Inflammatory macrophage (primary cell): ENCODE measurements at regions not wholly inside any gene's neighbourhood (a gene's known extent, or its start where the extent isn't known, plus 50 kb on each side); places are given as distances from the start of the nearest gene placed in this dataset.

Experiments
- DNase-seq, 2 donors: peaks; one replicate each; pipeline ENCODE4 v3.0.0-alpha.2; 2020 to 2022

DNA sequence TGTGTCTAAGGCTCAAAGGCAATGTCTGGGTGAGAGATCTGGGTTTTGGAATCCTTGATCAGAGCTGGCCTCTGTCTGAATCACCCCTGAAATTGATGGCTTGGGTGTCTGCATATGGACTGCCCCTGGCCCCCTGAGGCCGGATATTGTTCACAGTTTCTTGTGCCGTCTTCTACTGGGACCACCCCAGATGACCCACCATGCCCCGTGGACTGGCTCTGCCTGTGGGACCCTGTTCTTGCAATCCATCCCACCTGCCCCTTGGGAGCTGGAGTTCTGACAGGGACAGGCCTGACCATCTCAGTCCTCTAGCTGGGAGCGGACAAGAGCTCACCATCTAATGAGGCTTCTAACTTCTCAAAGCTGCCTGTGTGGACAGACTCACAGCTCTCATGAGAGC is 119.9 kb downstream of the FAM43A start:
- no peak for DNase-seq

DNA sequence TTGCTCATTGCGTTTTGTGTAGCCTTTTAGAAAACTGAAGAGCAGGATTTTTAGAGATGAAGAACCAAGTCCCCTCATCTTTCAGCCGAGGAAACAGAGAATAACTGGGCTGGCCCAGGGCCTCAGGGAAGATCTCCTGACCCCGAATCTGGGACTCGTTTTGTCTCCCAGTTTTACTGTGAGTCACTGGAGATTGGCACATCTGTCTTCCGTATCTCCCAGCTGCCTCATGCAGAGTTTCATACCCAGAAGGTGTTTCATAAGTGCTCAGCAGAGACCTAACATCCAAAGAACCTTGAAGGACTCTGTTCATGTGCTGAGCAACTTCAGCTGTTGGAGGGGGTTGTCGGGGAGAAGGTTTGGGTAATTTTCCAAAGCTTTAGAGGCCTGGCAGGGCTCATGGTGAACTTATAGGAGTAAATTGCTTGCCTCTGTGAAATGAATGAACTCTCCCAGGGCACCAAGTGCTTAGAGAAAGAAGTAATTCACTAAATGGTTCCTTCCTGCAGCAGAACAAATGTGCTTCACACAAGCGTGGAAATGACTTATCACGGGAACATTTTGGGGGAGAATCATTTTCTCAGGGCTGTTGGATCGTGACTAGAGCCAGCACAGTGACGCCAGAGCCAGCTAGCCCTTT is 121.4 kb downstream of the FAM43A start:
- peak; percentile 33 to 47 for DNase-seq

DNA sequence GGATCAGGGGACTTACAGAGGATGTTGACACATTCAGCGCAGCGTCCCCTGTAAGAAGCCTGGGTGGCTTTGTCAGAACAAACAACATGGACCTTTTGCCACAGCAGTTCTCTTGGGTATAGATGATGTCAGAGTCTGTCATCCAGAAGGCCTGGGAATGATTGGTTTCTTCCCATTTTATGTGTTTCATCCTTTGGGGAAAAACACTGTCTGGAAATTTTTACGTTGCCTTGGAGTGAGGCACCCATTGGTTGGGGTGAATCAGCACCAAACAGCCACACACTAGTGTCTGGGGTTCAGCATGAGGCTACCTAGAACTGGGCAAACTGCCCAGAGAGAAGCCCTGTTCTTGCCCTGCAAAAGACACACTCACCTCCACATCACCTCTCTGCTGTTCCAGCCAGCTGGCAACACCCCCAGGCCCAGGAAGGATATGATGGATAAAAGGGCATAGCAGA is 123.0 kb downstream of the FAM43A start:
- no peak for DNase-seq

DNA sequence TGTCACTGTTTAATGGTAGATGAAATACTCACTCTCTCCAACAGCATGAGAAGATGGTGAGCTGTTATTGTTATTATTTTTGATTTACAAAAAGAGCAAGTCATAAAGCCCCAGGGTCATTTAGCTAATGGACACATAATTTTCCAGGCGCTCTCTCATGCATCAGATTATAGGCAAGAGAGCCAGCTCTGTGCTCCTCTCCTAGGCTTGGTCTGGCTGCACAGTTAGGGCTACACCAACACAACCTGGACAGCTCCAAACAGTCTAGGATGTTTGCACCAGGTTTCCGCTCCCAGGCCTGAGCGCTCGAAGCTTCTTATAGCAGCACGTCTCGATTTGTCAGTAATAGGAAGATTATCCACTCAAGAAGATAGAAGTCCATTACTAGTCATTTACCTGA is 123.7 kb downstream of the FAM43A start:
- no peak for DNase-seq

DNA sequence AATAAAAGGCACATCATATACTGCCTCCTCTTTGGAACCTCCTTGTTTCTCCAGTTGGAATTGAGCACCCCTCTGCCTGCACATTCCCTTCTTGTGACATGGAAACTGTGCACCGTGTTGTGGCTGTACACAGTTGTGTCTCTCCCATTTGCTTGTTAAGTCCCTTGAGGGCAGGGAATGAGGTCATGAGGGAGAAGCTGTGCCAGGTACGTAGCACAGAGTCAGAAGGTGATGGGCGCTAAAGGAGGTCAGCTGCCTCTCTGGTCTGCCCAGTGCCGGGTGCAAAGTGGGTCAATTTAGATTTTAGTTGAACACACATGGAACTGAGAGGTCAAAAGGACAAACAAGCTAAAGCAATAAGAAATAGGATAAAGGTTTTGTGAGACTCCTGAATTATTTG is 124.4 kb downstream of the FAM43A start:
- DNase-seq = no peak

DNA sequence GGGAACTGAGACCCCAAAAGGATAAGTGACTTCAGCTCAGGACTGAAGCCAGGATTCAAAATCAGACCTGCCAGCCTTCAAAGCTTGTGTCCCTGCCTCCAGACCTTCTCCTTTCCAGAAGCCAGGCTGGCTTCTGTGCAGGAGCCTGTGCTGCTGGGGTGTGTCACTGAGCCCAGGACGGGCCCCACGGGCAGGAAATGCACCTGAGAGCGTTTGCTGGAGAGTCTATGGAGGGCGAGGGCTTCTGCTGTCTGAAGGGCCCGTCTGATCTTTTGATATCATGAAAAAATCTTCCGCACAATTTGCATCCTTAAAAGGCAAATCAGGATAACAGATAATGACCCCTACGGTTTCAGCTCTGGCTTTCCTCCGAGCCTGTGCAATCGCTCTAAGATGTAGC is 125.4 kb downstream of the FAM43A start:
- no peak for DNase-seq

DNA sequence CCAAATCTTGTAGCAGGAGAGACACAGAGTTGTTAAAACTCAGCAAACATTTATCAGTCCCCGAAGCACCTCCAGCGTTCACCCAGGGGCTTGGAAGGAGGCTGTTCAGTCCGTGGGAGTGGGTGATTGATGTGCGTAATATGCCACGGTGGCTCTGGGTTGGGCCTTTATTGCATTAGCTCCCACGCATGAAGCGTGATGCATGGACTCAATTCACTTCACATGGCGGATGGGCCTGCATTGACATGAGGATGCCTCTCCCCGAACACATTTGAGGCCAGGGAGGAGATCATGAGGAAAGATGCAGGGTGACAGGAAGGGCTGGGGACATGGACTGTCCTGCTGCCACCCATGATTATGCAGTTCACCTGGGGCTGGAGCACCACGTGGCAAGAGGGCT is 126.5 kb downstream of the FAM43A start:
- DNase-seq = no peak

DNA sequence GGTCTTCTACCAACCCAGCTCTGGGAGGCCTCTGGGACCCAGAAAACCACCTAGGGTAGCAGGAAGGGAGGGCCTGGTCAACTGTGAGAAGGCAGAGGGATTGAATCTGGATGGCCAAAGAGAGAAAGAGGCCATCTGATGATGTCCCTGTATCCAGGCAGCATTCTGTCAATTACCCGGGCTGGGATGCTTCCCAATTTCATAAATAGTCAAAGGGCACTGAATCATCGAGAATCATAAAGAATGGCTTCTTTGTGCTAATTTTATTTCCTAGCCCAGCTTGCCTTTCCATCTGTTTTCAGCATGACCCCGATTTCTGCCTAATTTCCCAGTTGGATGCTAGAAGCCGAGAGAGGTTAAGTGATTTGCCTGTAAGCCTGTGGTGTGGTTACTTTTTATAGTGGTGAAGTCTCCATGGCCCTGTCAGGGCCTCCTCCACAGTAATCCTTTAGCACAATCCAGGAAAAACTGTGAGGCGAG is 129.2 kb downstream of the FAM43A start:
- DNase-seq = no peak

DNA sequence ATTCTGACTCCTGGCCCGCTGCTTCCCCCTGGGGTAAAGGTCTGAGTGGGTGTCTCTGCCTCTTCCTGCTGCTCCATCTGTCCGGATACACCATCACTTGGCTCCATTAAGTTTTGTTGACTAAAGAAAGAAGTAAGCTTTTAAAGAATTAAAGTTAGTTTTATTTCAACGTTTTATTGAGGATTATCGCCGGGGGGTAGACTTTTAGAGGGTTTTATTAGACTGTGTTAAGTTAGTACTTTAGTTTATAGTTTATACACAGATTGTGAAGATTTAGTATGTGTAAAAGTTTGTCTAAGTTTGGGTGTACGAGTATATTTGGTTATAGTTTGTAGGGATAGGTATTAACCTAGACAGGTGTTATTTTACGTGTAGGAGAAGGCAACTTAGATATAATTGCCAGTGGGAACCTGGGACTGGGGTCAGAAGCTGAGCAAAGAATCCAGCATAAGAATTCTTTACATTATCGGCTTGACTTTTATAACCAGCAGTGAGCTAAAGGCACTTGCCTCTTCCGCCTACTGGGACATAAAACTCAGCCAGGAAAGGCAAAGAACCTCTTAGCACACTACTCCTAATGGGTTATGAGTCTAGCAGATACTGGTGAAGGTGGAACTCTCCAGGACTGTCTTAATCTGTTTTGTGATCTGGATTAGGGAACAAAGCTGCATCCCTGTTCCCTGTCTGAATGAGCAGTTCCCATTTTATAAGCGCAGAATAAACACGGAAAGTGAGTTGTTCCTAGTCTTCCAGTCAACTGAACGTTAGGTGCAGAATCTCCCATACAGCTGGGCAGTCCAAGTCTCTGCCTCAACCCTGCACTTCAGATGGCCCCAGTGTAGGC is 131.3 kb downstream of the FAM43A start:
- no peak for DNase-seq

DNA sequence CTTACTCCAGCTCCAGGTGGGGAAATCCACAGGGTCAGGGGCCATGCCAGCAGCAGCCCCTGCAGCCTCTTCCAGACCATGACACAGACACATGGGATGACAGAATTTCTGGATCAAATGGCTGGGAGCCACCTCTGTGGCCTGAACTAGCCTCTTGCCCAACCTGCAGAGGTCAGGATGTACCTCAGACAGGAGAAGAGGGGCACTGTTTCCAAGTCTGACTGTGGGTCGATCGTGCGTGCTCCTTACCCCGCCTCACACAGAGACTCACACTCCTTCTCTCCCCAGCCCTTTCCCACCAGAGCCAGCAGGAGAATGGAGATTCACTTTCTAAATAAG is 131.9 kb downstream of the FAM43A start:
- DNase-seq = no peak

DNA sequence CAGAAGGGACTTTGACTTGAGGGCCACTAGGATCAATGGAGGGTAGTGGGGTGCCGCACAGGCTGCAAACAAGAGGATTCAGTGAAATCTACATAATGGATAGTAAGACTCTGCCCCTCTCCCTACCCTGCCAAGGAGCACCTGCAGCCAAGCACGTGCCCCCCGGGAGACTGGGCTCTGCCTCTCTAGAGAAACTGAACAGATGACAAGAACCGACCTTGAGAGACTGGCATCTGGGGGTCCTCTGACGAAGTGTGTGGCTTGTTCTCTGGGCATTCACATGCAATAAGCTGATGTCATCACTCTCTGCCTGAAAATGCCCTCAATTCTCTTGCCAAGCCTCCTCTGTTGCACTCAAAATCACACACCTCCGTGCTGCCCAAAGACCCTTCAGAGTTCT is 132.3 kb downstream of the FAM43A start:
- DNase-seq = no peak

DNA sequence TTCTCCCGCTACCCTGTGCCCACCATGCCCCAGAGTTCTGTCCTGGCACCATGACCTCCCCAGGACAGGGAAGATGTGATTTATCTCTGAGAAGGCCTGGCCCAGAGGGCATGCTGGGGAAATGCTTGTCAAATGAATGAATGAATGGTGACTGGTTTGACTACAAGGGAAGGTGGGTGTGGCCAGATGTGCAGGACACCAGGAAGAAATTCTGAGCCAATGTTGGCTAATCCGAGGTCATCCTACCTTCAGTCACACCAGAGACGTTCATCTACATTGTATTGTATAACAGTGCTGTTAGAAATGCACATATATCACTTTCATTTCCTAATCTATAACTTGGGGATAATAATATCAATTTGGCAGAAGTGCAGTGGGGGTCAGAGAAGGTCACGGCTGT is 138.4 kb downstream of the FAM43A start:
- no peak for DNase-seq

DNA sequence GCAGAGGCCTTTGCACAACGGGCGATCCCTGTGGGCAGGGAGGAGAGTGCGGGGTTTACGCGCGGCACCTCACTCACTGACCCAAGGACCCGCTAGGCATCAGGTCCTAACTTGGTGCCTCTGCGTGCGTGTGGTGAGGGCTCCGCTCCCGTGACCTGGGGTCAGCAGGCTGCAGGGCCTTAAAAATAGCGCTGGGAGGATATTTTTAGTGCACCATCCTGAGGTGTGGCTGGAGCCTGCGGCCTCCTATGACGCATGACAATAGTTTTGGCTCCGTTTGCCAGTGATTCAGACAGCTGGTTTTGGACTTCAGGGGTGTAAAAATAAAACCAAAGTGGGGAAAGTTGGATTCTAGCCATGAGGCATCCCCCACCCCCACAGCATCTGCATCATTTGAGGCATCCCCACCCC is 139.0 kb downstream of the FAM43A start:
- DNase-seq = no peak

DNA sequence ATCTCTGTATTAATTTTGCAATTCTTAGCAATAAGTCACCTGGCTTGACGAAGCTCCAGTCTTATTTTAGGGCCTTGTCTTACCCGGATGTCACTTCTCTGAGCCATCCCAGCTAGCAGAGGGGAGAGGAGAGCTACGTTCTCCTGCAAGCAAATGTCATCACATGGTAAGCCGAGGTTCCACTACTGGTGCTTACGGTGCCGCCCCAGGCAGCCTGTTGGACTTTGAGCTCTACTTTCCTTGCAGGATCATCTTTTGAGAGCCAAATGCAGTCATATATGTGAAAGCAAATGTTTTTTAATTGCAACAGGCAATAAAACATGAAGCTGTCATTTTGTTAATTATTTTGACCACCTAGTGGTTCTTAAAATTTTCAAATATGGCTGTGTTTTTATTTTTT is 140.9 kb downstream of the FAM43A start:
- DNase-seq = no peak

DNA sequence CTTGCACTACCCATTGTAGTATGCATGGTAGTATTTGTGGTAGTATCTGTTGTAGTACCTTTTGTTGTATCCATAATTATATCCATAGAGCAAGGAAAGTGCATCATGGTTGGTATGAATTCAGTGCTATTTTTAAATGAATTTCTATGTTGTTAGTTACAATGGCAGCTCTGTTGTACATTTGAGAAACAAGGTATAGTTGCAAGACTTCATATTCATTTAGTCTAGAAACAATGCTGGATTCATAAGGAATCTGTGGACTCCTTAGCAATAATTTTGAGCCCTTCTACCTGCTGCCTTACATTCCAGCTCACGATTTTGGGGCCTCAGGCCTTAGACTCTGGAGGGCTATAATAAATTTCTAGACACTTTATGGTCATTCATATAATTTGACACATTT is 141.8 kb downstream of the FAM43A start:
- DNase-seq = no peak

DNA sequence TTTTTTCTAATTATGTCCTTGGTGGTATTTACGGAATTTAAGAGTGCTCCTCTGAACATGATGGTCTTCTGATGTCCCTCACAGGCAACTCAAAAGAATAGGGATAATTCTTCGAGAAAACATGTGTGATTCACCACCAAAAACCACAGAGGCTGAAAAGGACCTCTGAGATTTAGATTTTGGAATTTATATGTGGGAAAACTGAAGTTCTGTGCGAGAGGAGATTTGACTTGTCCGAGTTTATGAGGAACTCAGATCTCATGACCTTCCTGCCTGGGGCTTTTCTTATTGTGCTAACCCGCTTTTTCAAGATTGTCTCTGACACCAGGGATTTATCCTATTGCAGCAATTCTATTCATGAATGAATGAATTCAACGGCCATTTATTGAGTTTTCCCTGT is 142.4 kb downstream of the FAM43A start:
- no peak for DNase-seq

DNA sequence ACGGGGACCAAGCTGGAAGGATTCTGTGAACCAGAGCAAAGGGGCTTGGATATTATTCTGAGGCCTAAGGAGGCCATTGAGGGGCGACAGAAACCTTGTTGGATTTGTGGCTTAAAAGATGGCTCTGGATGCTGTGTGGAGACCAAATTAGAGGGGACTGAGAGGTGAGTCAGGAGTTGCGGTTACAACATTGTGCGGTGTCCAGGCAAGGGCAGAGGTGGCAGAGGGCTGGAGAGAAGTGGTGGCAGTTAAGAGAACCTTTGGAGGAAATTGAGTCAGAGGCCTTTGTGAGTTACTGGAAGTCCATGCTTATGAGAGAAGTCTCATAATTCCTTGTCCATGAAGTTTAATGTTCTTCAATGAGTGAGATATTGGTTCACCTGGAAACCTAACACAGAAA is 143.2 kb downstream of the FAM43A start:
- DNase-seq = no peak

DNA sequence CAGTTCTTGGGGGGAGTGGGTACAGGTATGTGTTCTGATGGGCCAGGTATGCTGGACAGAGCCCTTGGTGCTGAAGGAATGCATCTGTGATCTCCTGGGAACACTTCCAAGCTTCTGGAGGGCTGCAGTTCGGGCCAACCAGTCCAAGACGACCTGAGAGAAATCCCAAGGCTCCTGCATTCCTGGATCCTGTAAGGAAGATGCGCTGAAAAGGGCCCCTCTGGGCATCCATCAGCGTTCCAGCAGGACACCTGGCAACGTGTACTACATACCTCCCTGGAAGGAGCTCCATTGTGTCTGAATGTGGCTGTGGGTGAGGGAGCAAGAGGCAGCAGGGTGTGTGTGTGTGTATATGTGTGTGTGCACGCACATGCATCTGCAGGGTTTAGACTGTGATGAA is 144.7 kb downstream of the FAM43A start:
- no peak for DNase-seq

DNA sequence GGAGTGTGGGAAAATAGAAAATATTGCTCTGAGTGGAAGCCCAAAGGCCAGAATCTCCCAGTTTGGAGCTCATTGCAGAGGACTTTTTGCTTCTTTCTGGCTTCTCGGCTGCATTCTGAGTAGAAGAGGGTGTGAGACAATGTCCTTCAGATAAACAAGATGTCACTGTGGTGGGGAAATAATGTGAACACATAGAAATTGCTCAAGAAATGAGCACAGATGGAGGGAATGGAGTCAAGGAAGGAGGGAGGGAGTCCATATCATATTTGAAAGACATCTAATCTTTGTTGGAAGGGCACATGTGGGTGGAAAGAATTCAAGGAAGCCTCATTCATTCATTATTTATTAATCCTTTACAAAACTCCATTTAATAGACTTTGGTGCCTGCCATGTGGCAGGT is 145.3 kb downstream of the FAM43A start:
- no peak for DNase-seq

DNA sequence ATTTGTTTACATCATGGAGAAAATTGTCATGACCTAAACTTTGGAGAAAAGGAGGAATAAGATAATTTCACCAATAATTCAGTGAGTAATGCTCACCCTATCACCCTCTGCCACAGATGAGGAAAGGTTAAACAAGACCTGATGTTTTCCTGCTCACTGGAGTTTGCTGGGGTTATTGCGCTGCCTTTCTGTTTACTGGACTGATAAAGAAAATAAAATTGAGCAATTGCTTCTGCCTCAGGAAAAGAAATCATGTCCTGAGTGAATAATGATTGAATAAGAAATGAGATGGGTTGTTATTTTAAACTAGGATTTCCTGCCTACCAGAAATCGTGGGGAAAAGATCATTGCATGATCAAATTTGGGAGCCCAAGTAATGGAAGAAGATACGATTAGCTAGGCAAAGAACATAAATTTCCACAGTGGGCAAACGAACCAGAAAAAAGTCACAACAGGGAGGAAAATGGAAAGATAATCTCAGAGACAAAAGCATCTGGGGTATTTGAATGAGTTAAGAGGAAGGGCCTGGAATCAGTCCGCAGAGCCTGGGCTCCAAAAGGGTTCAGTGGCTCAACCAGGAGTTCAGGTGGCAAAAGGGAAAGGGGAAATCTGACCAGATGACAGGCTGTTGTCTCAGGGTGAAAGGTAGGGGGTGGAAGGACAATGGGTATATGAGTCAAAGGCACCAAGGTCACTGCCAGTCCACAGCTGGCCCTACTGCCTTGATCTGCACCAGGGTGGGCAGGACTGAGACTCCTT is 146.8 kb downstream of the FAM43A start:
- no peak for DNase-seq

DNA sequence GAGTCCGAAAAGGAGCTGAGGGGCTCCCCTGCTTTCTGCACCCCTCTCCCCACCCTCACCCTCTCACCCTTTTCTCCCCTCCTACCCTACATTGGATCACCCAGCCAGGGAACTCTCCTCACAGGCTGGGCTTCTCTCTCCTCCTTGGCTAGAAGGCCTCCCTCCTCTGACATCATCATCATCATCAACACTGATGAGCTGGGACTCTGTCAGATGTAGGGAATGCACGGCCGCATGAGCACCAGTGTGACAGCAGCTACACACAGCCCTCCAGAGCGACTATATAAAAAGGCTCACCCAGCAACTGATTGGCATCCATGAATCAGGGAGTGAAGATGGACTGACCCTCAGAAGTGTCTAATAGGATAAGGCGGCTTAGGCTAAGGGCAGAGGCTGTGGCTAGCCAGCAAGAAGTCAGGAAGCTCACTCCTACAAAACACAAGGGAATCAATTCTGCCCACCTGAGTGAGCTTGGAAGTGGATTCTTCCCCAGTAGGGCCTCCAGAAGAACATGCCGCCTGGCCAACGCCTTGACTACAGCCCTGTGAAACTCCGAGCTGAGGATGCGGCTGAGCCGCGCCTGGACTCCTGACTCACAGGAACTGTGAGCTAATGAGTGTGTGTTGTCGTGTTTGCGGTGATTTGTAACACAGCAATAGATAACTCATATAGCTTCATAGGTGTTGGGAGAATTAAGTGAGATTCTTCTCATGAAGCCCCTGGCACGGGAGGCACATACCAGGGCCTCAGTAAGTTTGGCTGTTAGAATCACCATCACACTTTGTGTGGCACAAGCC is 147.6 kb downstream of the FAM43A start:
- no peak for DNase-seq

DNA sequence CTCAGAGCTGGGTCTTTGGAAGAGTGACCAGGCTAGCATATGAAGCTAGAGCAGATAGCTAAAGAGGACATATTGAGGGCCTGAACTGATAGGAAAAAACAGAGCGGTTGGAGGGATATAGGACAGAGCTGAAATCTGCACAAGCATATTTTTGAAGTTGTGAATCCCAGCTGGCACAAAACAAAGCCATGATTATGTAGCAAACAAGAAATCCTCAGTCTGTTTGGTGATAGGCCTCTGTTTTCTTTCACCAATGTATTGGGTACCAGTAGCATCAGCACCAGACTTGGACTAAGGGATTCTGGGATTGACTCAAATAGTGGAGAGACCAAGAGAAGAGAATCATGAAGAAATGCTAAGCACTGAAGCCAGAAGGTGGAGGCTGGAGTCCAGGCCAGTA is 151.0 kb downstream of the FAM43A start:
- no peak for DNase-seq
